Activated CD4-positive, alpha-beta T cell treated with anti-CD3 and anti-CD28 coated beads, Interleukin-2, amount 50 U/mL, for 48 hours (primary cell): ENCODE measurements at regions not wholly inside any gene's neighbourhood (a gene's known extent, or its start where the extent isn't known, plus 50 kb on each side); places are given as distances from the start of the nearest gene placed in this dataset.
"Not testable (repeated sequence)": the region's sequence is repeated elsewhere in the genome, so short reads cannot be mapped to it uniquely, and the experiment has no call there.

Experiments
- DNase-seq, 2 experiments: peaks; one replicate each; pipeline ENCODE4 v3.0.0-alpha.2; 2020

- no peak for DNase-seq
These were observed 675.7 kb upstream of the CHRM3 start for GRCh38 chr1:238710697-238711096.

DNA sequence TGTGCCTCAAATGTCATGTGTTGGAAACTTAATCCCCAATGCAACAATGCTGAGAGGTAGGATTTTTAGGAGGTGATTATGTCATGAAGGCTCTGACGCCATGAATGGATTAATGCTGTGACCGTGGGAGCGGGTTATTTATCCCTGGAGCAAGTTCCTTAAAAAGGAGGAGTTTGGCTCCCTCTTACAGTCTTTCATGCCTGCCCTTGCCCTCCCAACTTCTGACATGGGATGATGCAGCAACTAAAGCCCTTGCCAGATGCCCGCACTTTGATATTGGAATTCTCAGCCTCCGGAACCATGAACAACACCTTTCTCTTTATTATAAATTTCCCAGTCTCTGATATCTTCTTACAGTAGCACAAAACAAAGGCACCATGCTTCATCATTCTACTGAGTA lies 685.3 kb upstream of the CHRM3 start:
- no peak for DNase-seq

GRCh38 chr1:238690415-238690814 lies 696.0 kb upstream of the CHRM3 start:
- no peak for DNase-seq

- DNase-seq: not testable (repeated sequence)
These were observed 701.8 kb upstream of the CHRM3 start for GRCh38 chr1:238684576-238684975.

DNA sequence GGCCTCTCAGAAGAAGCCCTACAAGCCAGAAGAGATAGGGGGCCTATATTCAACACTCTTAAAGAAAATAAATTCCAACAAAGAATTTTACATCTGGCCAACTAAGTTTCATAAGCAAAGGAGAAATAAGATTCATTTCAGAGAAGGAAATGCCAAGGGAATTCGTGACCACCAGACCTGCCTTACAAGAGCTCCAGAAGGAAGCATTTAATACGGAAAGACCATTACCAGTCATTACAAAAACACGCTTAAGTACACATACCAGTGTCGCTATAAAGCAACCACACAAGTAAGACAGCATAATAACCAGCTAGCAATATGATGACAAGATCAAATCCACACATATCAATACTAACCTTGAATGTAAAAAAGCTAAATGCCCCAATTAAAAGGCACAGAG lies 704.9 kb upstream of the CHRM3 start:
- no peak for DNase-seq

DNA sequence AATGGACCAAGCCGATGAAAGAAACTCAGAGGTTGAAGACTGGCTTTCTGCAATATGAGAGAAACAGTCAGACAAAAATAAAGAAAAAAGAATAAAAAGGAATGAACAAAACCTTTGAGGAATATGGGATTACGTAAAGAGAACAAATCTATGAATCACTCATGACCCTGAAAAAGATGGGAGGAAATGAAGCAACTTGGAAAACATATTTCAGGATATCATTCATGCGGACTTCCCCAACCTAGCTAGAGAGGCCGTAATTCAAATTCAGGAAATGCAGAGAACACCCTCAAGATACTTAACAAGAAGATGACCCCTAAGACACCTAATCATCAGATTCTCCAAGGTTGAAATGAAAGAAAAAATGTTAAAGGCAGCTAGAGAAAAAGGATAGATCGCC lies 705.3 kb upstream of the CHRM3 start:
- DNase-seq: no peak

DNA sequence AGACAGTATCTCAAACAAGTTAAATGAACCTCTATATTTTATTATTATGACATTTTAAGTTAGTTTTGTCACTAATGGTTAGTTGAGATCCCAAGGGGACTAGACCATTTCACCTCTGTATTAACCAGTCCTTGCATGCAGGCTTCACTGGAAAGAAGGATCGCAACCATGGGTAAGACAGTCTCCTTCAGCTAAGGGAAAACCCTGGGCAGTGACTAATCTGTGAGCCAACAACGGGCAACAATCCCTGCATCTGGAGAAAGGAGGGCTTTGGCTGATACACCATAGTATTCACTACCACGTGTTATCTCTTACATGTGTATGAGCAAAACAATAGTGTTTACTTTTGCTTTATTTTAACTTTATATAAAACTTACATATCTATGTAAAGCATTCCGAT lies 708.8 kb upstream of the CHRM3 start:
- DNase-seq: no peak

- DNase-seq: no peak
These were observed 711.1 kb upstream of the CHRM3 start for GRCh38 chr1:238675221-238675620.

GRCh38 chr1:238674316-238674715 lies 712.1 kb upstream of the CHRM3 start:
- DNase-seq: no peak

DNA sequence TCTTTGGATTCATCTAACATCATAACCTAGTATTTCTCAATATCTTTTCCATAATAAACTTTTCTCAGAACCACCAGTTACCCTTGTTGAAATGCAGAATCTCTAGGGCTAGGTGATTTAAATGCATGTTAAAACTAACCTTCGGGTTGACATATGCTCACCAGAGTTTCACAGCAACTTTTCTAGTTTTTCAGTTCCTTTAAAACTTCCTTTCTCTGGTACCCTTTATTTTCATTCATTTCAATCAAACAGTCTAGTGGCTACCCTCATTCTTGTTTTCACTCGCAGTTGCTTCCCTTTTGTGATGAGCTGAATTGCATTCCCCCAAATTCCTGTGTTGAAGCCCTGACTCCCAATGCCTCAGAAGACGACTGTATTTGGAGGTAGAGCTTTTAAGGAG lies 712.8 kb upstream of the CHRM3 start:
- DNase-seq: no peak

GRCh38 chr1:238672806-238673205 lies 713.6 kb upstream of the CHRM3 start:
- DNase-seq: no peak

DNA sequence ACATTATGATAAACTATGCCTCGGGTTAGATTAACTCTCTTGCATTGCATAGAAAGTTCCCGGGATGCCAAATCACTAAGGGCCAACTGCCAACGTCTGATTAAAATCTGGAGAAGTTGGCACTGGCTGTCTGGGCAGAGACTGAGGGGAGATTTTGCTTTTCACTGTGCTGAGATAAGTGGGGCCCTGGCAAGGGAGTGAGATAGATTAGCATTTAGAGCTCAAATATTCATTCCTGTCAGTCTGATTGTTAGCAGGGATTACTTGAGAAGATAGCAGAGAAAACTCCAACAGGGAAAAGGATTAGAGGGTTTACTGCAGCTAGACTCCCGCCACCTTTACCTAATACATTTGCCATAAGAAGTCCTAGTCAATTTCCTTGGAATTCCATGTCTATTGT lies 714.1 kb upstream of the CHRM3 start:
- no peak for DNase-seq

- no peak for DNase-seq
These were observed 722.2 kb upstream of the CHRM3 start for GRCh38 chr1:238664139-238664538.

GRCh38 chr1:238660849-238661248 lies 725.5 kb upstream of the CHRM3 start:
- DNase-seq: no peak

- no peak for DNase-seq
These were observed 727.6 kb upstream of the CHRM3 start for GRCh38 chr1:238658763-238659162.

DNA sequence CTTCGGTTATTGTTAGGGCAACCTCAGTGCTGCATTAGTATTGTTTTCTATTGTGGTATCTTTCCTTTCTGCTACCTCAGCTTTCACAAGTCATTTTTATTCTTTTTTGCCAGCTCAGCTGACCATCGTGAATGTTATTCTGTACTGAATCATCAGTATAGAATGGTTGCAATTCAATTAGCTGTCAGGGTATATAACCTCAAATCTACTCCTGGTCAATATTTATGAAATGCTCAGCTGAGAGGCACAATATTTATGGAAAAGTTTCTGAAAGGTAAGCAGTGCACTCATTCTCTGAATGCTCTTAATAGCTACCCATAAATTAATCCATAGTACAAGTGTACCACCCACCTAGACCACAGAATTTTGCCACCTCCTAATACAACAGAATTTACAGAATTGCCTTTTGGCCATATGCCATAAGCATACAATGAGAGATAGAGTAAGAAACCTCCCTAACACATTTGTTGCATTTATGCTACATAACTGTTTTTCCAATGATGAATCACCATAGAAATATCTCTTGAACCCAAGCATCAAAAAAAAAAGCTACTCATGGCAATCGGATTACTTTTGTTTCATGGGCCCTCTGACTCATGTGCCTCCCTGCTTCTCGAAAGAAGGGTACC lies 732.6 kb upstream of the CHRM3 start:
- no peak for DNase-seq

DNA sequence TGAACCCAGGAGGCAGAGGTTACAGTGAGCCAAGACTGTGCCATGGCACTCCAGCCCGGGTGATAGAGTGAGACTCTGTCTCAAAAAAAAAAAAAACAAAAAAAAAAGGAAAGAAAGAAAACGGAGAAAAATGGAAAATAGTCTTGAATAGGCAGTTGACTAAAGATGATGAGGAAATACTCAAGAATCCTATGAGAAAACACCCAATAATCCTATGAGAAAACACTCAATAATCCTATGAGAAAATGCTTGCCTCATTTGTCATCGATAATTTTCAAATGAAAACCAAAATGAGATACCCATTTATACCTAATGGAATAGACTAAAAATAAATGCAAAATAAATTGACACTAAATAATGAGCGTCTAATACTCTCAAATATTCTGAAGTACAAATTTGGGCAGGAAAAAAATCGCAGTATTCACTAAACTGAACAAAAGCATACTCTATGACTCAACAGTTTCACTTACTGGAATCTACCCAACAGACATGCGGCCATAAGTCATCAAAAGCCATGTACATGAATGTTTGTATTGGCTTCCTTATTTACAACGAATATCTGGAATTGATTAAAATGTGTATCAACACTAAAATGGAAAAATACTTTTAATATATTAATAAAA lies 733.9 kb upstream of the CHRM3 start:
- no peak for DNase-seq

DNA sequence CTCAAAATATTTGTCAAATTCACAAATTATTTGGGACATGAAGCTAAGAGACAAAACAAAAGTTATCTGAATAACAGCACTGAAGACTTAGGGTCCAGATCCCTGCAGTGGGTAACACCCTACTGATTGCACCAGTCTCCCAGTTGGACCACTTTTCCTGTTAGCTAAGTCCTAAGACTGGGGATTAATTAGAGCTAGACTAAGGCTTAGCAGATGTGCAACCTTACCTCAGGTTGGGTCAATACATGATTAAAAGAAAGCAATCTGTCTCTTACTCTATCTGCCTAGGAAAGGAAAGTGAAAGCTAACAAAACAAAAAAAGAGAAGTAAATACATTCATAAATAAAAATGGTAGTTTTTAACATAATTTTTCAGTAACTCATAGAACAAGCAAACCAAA lies 737.2 kb upstream of the CHRM3 start:
- DNase-seq: no peak

DNA sequence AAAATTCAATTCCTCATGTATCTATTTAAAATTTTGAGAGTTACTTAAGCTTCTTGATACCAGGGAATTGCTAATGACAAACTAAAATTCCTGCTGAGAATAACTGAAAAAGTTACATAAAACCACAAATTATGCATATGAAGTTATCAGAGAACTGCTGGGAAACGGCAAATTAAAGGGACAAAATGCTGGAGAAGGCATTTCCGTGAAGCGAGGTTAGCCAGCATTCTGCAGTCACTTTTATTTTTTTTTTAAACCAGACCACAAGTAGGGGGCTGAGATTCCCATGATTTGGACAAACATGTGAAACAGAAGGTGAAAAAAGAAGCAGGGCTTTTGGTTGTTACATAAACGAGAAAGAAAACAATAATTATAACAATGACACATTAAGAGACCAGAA lies 737.6 kb upstream of the CHRM3 start:
- no peak for DNase-seq

DNA sequence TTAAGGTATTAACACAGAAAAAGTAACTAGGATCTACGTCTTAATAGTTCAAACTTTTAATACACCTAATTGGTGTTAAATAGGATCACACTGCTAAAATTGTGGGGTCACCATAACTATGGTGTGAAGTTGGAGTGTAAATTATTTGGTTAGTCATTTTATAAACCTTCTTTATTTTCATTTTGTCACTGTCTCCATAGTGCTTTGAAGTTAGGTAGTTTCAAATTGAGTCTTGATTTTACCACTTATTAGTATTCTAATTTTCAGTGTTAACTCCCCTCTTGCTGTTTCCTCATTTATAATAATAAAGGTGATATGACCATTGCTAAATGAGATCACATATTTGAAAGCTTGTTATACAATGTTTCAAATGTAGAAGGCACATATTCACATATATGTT lies 738.1 kb upstream of the CHRM3 start:
- DNase-seq: no peak

GRCh38 chr1:238647877-238648276 lies 738.5 kb upstream of the CHRM3 start:
- no peak for DNase-seq

DNA sequence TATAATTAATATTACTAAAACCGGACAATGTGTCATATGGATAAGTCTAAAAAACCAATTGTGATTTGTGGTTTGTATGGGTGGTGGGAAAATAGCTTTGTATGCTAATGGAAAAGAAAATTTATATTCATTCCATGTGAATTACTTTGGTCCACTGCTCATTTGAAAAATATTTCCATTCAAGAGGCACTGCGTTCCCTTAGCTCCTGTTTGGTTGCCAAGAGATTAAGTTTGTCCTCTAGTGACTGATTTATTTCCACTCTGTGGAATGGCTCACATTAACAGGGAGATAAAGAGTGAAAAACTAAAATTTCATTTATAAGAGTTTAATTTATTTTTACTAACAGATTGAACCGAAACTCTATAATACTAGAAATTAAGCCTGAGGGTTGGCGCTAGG lies 744.1 kb upstream of the CHRM3 start:
- DNase-seq: no peak

DNA sequence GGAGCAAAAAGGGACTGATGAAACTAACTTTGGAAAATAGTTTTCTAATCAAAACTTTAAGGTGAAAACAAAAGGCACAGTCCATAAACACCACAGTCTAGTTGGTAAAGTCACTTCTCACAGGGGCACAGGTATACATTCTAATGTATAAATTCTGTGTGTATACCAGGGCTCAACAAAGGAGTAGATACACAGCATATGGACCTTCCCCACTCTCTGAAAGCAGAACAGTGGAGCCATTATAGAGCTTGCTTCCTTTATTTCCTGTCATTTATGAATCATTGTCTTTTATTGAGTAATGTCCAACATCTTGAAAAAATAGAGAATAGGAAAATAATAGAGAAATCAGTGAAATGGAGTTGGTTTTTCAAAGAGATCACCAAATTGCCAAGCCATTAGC lies 746.5 kb upstream of the CHRM3 start:
- DNase-seq: no peak

- no peak for DNase-seq
These were observed 737.4 kb upstream of the ZP4 start for GRCh38 chr1:238628110-238628509.

GRCh38 chr1:238624776-238625175 lies 734.1 kb upstream of the ZP4 start:
- no peak for DNase-seq
